ENCODE measurements at regions not wholly inside any gene's neighbourhood (a gene's known extent, or its start where the extent isn't known, plus 50 kb on each side); places are given as distances from the start of the nearest gene placed in this dataset.
"Not testable (repeated sequence)": the region's sequence is repeated elsewhere in the genome, so short reads cannot be mapped to it uniquely, and the experiment has no call there.

DNA sequence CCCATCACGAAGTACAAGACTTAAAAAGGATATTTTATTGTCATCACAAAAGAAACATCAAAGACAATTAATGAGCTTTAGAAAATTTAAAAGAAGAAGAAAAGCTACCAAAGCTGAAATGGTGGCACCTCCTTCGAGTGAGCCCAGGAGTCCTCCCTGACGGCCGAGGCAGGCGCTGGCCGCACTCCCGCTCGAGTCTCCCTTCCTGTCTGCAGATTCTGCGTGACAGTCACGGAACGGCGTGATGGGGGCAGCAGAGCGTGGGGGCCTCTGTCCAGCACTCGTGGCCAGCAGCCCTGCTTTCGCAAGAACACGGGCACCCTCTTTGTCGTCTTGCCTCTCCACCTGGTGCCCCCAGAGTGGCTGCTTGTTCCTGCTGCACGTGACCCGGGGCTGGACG, 209.9 kb downstream of the TMEM121 start:
- not testable (repeated sequence) for TF ChIP-seq EZH2 (IDR thresholded peaks at IDR 0.05; ENCODE audit: low read length, missing control alignments)
- TF ChIP-seq, protein P1, sequence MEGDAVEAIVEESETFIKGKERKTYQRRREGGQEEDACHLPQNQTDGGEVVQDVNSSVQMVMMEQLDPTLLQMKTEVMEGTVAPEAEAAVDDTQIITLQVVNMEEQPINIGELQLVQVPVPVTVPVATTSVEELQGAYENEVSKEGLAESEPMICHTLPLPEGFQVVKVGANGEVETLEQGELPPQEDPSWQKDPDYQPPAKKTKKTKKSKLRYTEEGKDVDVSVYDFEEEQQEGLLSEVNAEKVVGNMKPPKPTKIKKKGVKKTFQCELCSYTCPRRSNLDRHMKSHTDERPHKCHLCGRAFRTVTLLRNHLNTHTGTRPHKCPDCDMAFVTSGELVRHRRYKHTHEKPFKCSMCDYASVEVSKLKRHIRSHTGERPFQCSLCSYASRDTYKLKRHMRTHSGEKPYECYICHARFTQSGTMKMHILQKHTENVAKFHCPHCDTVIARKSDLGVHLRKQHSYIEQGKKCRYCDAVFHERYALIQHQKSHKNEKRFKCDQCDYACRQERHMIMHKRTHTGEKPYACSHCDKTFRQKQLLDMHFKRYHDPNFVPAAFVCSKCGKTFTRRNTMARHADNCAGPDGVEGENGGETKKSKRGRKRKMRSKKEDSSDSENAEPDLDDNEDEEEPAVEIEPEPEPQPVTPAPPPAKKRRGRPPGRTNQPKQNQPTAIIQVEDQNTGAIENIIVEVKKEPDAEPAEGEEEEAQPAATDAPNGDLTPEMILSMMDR (conservative IDR thresholded peaks at IDR 0.05 in 1 of 2, IDR thresholded peaks at IDR 0.05 in 1 of 2; ENCODE audit: low read depth in 1 of 2, low read length in 2 of 2): not testable (repeated sequence)
